Fibroblast of the aortic adventitia (primary cell): ENCODE measurements at regions not wholly inside any gene's neighbourhood (a gene's known extent, or its start where the extent isn't known, plus 50 kb on each side); places are given as distances from the start of the nearest gene placed in this dataset.
A peak's percentile ranks its signal among the peaks of the same experiment; 100 is the strongest.

Source experiments
- DNase-seq: peaks from one replicate; pipeline ENCODE4 v3.0.0-alpha.2; 2010; ENCODE audit warnings: low read depth
- H3K4me3 ChIP-seq: 2 replicates; pipeline ENCODE4 v1.5.1; 2011; ENCODE audit warnings: low read depth, mild to moderate bottlenecking, control low read depth, low read length, moderate library complexity
- CTCF ChIP-seq: IDR thresholded peaks from 2 replicates; pipeline ENCODE4 v1.5.1; 2011; ENCODE audit warnings: mild to moderate bottlenecking, low read length, control low read depth, inconsistent platforms; ENCODE audit not compliant: insufficient read depth

DNA sequence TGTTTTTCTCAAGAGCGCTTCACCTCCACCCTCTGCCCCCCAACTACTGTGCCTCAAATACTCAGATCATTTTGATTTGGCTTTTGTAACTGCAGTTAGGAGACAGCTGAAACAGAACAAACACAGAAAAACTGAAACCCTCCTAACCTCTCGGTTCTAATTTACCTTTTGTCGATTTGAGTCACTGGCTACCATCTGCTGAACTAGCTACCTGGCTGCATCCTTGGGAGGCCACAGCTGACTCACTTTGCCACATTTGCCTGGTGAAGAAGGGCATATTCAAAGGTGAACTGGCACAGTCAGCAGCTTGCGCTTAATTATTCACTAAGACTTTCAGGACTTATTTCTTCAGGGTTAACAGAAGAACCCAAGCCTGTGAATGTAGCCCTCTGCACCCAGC lies 117.7 kb downstream of the FOXB1 start:
- no peak for TF ChIP-seq CTCF
- H3K4me3 ChIP-seq, result no peak overlapping the region
- no peak for DNase-seq

DNA sequence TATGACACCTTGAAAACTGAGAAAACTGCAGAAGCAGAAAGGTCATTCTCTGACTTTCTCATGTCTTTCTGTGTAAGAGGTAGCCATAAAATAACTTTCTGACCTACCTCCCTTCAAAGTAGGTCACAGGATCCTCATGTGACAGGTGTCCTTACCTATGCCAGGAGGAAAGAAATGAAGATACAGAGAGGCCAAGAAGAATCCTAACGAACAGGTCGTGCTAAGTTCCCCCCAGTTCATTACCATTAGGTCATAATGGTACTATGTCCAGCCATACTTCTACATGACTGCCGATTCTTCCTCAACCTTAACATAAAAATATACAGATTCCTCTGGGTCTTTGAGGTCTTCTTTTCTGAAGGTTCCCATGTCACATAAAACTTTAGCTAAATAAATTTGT lies 118.6 kb downstream of the FOXB1 start:
- no peak for DNase-seq
- no peak overlapping the region for H3K4me3 ChIP-seq
- no peak for TF ChIP-seq CTCF

DNA sequence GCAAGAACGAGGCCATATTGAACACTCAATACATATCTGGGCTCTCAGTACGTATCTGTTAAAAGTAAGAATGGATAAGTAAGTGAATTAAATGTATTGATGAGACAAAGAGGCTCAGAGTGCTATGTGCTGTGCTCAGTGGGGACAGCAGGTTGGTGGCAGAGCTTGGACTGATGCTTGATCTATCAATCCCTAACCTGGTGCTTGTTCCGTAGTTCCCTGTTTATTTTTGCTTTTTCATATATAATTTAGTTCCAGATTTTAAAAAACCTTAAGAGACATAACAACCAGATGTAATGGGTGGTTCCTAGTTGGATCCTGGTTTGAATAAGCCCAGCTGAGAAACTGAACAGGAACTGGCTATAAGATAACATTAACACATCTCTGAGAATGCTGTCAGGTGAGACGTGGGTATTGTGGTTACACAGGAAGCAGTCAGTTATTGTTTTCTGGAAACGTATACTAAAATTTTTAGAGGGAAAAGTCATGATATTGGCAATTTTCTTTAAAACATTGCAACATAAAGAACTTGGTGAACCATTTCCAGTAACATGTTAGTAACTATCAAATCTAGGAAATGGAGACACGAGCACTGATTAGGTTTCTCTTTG lies 120.5 kb downstream of the FOXB1 start:
- no peak for TF ChIP-seq CTCF
- H3K4me3 ChIP-seq, result no peak overlapping the region
- no peak for DNase-seq

- no peak for TF ChIP-seq CTCF
- H3K4me3 ChIP-seq, result no peak overlapping the region
- DNase-seq, result no peak
Measured at GRCh38 chr15:60125334-60125733, 121.2 kb downstream of the FOXB1 start.

- no peak for DNase-seq
- no peak for TF ChIP-seq CTCF
- no peak overlapping the region for H3K4me3 ChIP-seq
Measured at GRCh38 chr15:60126200-60126599, 122.1 kb downstream of the FOXB1 start.

- DNase-seq, result no peak
- TF ChIP-seq CTCF, result no peak
Measured at GRCh38 chr15:60126661-60127060, 122.5 kb downstream of the FOXB1 start.

DNA sequence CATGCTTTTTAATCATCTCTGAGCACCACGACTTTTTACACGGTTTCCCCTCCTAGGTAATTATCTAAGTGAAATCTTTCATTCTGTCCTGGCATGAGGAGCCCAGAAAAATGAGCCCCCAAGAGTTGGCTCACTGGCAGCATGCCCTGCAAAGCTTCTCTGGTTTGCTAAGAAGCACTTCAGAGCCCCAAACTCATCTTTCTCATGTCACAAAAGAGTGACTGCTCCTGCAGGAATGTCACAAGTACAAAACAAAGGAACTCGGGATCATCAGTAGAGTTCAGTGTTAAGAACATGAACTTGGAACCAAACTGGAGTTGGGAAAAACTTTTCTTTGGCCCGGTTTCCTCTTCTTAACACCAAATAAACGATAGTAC lies 123.9 kb downstream of the FOXB1 start:
- DNase-seq, result no peak
- peak overlapping the region; percentile 62 for H3K4me3 ChIP-seq
- no peak for TF ChIP-seq CTCF

More at GRCh38 chr15:60126661-60127060, 122.5 kb downstream of the FOXB1 start:
- no peak overlapping the region for H3K4me3 ChIP-seq
